Fibroblast of villous mesenchyme (primary cell): ENCODE measurements at regions not wholly inside any gene's neighbourhood (a gene's known extent, or its start where the extent isn't known, plus 50 kb on each side); places are given as distances from the start of the nearest gene placed in this dataset.

Source experiments
- DNase-seq: peaks from one replicate; pipeline ENCODE4 v3.0.0-alpha.2; 2010; ENCODE audit warnings: low read depth
- H3K4me3 ChIP-seq: 2 replicates; pipeline ENCODE4 v1.5.1; 2011; ENCODE audit warnings: low read depth, mild to moderate bottlenecking, low read length
- CTCF ChIP-seq: IDR thresholded peaks from 2 replicates; pipeline ENCODE4 v1.5.1; 2012; ENCODE audit warnings: low read depth, mild to moderate bottlenecking, low read length; ENCODE audit not compliant: insufficient read depth

- DNase-seq = no peak
- no peak for TF ChIP-seq CTCF
- no peak overlapping the region for H3K4me3 ChIP-seq
Observed at GRCh38 chr21:15227919-15228318, 163.1 kb upstream of the NRIP1 start.

- no peak for TF ChIP-seq CTCF
- no peak overlapping the region for H3K4me3 ChIP-seq
- no peak for DNase-seq
Observed at GRCh38 chr21:15229390-15229789, 164.6 kb upstream of the NRIP1 start.

- no peak for TF ChIP-seq CTCF
- H3K4me3 ChIP-seq = no peak overlapping the region
- no peak for DNase-seq
Observed at GRCh38 chr21:15233611-15234010, 168.8 kb upstream of the NRIP1 start.

- TF ChIP-seq CTCF = no peak
- H3K4me3 ChIP-seq = no peak overlapping the region
- no peak for DNase-seq
Observed at GRCh38 chr21:15236111-15236510, 171.3 kb upstream of the NRIP1 start.

- H3K4me3 ChIP-seq = no peak overlapping the region
- TF ChIP-seq CTCF = no peak
- no peak for DNase-seq
Observed at GRCh38 chr21:15240848-15241247, 176.0 kb upstream of the NRIP1 start.

GRCh38 chr21:15241997-15242736 lies 177.4 kb upstream of the NRIP1 start:
- DNase-seq = no peak
- TF ChIP-seq CTCF = no peak
- H3K4me3 ChIP-seq = no peak overlapping the region

GRCh38 chr21:15242906-15243305 lies 178.1 kb upstream of the NRIP1 start:
- DNase-seq = no peak
- no peak for TF ChIP-seq CTCF
- no peak overlapping the region for H3K4me3 ChIP-seq
